Endothelial cell of umbilical vein (primary cell): ENCODE measurements at regions not wholly inside any gene's neighbourhood (a gene's known extent, or its start where the extent isn't known, plus 50 kb on each side); places are given as distances from the start of the nearest gene placed in this dataset.

Experiments used
- BruUV-seq: library from RNA; stranded (reverse); fragments of 400-500 nt; replicated peaks from 2 replicates; lab custom pipeline; 2021; lab: Mats Ljungman, UMichigan
- CTCF ChIA-PET: fragments of 300-600, 350-600 bp; sonication (Branson Sonifier 250); formaldehyde crosslinking; loops from one replicate; lab custom pipeline; 2021; ENCODE audit warnings: antibody characterized with exemption, inconsistent platforms; lab: Charles Lee
- POLR2A ChIA-PET: fragments of 300-600, 350-600 bp; sonication (Branson Sonifier 250); formaldehyde crosslinking; loops from one replicate; lab custom pipeline; 2021; ENCODE audit warnings: antibody characterized with exemption, inconsistent platforms; lab: Charles Lee
- DNase-seq: peaks from one replicate; pipeline ENCODE4 v3.0.0-alpha.2; 2011; ENCODE audit warnings: low read depth, low spot score
- FAIRE-seq: peaks from 2 replicates; lab custom pipeline; 2011; peaks lifted over from hg19 to GRCh38; lab: Jason Lieb, UNC
- H2AFZ ChIP-seq: 2 replicates; pipeline ENCODE4 v1.6.0; 2012; ENCODE audit warnings: low read depth, low read length, control low read depth, inconsistent platforms
- H3K27ac ChIP-seq: 2 replicates; pipeline ENCODE4 v1.5.1; 2011; ENCODE audit warnings: low read depth, mild to moderate bottlenecking, control low read depth, low read length, moderate library complexity; ENCODE audit not compliant: insufficient read depth
- H3K27me3 ChIP-seq, 2 experiments: 2 replicates each; pipeline versions ENCODE4 v1.6.0 to v1.6.1; 2011; ENCODE audit warnings: low read length in 2 of 2, mixed read lengths in 1 of 2; ENCODE audit not compliant: control insufficient read depth in 2 of 2, insufficient read depth in 2 of 2
- H3K36me3 ChIP-seq, 2 experiments: 2 replicates in 1 of 2; 3 replicates in 1 of 2; pipeline ENCODE4 v1.5.1; 2011; ENCODE audit warnings: low read length in 2 of 2, mild to moderate bottlenecking in 1 of 2, moderate library complexity in 1 of 2; ENCODE audit not compliant: control insufficient read depth in 2 of 2, insufficient read depth in 2 of 2; ENCODE audit errors: extremely low read depth in 1 of 2
- H3K4me1 ChIP-seq: 3 replicates; pipeline ENCODE4 v1.5.1; 2011; ENCODE audit warnings: mild to moderate bottlenecking, low read length; ENCODE audit not compliant: control insufficient read depth, insufficient read depth; ENCODE audit errors: extremely low read depth
- H3K4me2 ChIP-seq: 2 replicates; pipeline ENCODE4 v1.6.1; 2011; ENCODE audit warnings: low read length, control low read depth, mixed read lengths; ENCODE audit not compliant: insufficient read depth
- H3K4me3 ChIP-seq, 3 experiments: fragments of 200-600 bp in 1 of 3; sonication (generic), shearing (Covaris generic) in 1 of 3; replicated peaks in 1 of 3; 2 replicates each; pipeline ENCODE4 v1.5.1; 2011 to 2016; ENCODE audit warnings: control low read depth in 3 of 3, low read length in 3 of 3, mild to moderate bottlenecking in 2 of 3, inconsistent platforms in 1 of 3, low read depth in 1 of 3, moderate library complexity in 1 of 3; ENCODE audit not compliant: insufficient read depth in 1 of 3
- H3K79me2 ChIP-seq: 2 replicates; pipeline ENCODE4 v1.6.0; 2012; ENCODE audit warnings: low read length, inconsistent platforms; ENCODE audit not compliant: control insufficient read depth, insufficient read depth
- H3K9ac ChIP-seq: replicated peaks from 2 replicates; pipeline ENCODE3; 2011; ENCODE audit warnings: low read length, control low read depth; ENCODE audit not compliant: insufficient read depth; ENCODE audit errors: extremely low read depth
- H3K9me1 ChIP-seq: replicated peaks from 3 replicates; pipeline ENCODE4 v1.6.0; 2011; ENCODE audit warnings: mild to moderate bottlenecking, low read length; ENCODE audit not compliant: control insufficient read depth, insufficient read depth; ENCODE audit errors: extremely low read depth
- H3K9me3 ChIP-seq: replicated peaks from 2 replicates; pipeline ENCODE4 v1.5.1; 2012; ENCODE audit warnings: low read length, inconsistent platforms; ENCODE audit not compliant: control insufficient read depth, insufficient read depth
- H4K20me1 ChIP-seq: replicated peaks from 2 replicates; pipeline ENCODE3; 2011; ENCODE audit warnings: mild to moderate bottlenecking, low read length; ENCODE audit not compliant: control insufficient read depth, insufficient read depth; ENCODE audit errors: extremely low read depth
- EZH2 ChIP-seq: IDR thresholded peaks from 2 replicates; pipeline ENCODE4 v1.6.1; 2012; ENCODE audit warnings: borderline replicate concordance, low read depth, mild to moderate bottlenecking, moderate library complexity, low read length, inconsistent platforms; ENCODE audit not compliant: severe bottlenecking
- FOS ChIP-seq: IDR thresholded peaks from 2 replicates; pipeline ENCODE4 v1.6.1; 2011; ENCODE audit warnings: mild to moderate bottlenecking, low read length, moderate library complexity, borderline replicate concordance; ENCODE audit not compliant: insufficient read depth
- GATA2 ChIP-seq: IDR thresholded peaks from 2 replicates; pipeline ENCODE4 v1.7.0; 2011; ENCODE audit warnings: low read depth, mild to moderate bottlenecking, moderate library complexity, mixed read lengths, low read length; ENCODE audit not compliant: insufficient read length, insufficient read depth
- JUN ChIP-seq: IDR thresholded peaks from 2 replicates; pipeline ENCODE4 v1.6.1; 2011; ENCODE audit warnings: borderline replicate concordance, low read depth; ENCODE audit not compliant: insufficient read length, insufficient read depth
- MYC ChIP-seq: IDR thresholded peaks from one replicate; pipeline ENCODE4 v1.6.1; 2011; ENCODE audit warnings: mild to moderate bottlenecking, low read depth, low read length
- POLR2A ChIP-seq: IDR thresholded peaks from 2 replicates; pipeline ENCODE4 v1.6.1; 2012; ENCODE audit warnings: low read depth, mild to moderate bottlenecking, control low read depth, low read length
- POLR2AphosphoS5 ChIP-seq: IDR thresholded peaks from 2 replicates; pipeline ENCODE4 v1.6.1; 2012; ENCODE audit warnings: low read depth, mild to moderate bottlenecking, control low read depth, low read length, moderate library complexity; ENCODE audit not compliant: insufficient read depth
- dilution Hi-C: fragments of 300-500 bp; cut with MboI; formaldehyde crosslinking; loops from one replicate; pipeline ENCODE4 v1.15.0; 2019; ENCODE audit warnings: low sequenced_read_pairs; ENCODE audit not compliant: extremely low pct_ligation_motif_present
- intact Hi-C: fragments of 100-400 bp; cut with micrococcal nuclease; formaldehyde crosslinking; loops from one replicate; pipeline ENCODE4 v1.10.0; 2022
- TF ChIP-seq, protein P1 (sequence below), 2 donors: IDR thresholded peaks; 1 replicate in 1 of 2; 2 replicates in 1 of 2; pipeline ENCODE4 v1.5.1; 2011; ENCODE audit warnings: low read length in 2 of 2, mild to moderate bottlenecking in 2 of 2, moderate library complexity in 2 of 2, control low read depth in 1 of 2, inconsistent platforms in 1 of 2, low read depth in 1 of 2; ENCODE audit not compliant: insufficient read depth in 1 of 2; ENCODE audit errors: extremely low read depth in 1 of 2
- TF ChIP-seq, protein P2 (sequence below): IDR thresholded peaks from 2 replicates; pipeline ENCODE4 v1.6.1; 2011; ENCODE audit not compliant: insufficient read depth, insufficient read length

- FAIRE-seq (no peak), DNase-seq (no peak)
- Histone ChIP-seq H3K9me3 (no peaks in the 10 kb centered on the region), H3K27ac (no peak overlapping the region), H3K36me3 (no peaks in the 10 kb centered on the region), H3K27me3 (no peaks in the 10 kb centered on the region), H3K79me2 (no peaks in the 10 kb centered on the region), H3K4me2 (no peak overlapping the region), H3K9me1 (no peaks in the 10 kb centered on the region), H3K9ac (no peak overlapping the region), H3K4me3 (no peak overlapping the region), H2AFZ (no peak overlapping the region), H4K20me1 (no peaks in the 10 kb centered on the region), H3K4me1 (no peaks in the 10 kb centered on the region)
- ChIA-PET CTCF (no interaction called here), POLR2A (no interaction called here)
- intact Hi-C loops (no loop called here), dilution Hi-C loops (no loop called here)
- BruUV-seq: no TSS peak
- no peak for TF ChIP-seq FOS
- TF ChIP-seq GATA2: no peak
- no peak for TF ChIP-seq EZH2
- no peak for TF ChIP-seq POLR2A
- TF ChIP-seq POLR2AphosphoS5: no peak
- TF ChIP-seq, protein P1, sequence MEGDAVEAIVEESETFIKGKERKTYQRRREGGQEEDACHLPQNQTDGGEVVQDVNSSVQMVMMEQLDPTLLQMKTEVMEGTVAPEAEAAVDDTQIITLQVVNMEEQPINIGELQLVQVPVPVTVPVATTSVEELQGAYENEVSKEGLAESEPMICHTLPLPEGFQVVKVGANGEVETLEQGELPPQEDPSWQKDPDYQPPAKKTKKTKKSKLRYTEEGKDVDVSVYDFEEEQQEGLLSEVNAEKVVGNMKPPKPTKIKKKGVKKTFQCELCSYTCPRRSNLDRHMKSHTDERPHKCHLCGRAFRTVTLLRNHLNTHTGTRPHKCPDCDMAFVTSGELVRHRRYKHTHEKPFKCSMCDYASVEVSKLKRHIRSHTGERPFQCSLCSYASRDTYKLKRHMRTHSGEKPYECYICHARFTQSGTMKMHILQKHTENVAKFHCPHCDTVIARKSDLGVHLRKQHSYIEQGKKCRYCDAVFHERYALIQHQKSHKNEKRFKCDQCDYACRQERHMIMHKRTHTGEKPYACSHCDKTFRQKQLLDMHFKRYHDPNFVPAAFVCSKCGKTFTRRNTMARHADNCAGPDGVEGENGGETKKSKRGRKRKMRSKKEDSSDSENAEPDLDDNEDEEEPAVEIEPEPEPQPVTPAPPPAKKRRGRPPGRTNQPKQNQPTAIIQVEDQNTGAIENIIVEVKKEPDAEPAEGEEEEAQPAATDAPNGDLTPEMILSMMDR (IDR thresholded peaks at IDR 0.05; ENCODE audit: extremely low read depth in 1 of 2, insufficient read depth in 1 of 2, low read depth in 1 of 2, low read length in 2 of 2): no peak
- TF ChIP-seq, protein P2, sequence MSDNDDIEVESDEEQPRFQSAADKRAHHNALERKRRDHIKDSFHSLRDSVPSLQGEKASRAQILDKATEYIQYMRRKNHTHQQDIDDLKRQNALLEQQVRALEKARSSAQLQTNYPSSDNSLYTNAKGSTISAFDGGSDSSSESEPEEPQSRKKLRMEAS: no peak
- no peak for TF ChIP-seq MYC
- TF ChIP-seq JUN: no peak
Observed at GRCh38 chr15:53462651-53463050, 296.8 kb downstream of the WDR72 start.
